ENCODE measurements at regions not wholly inside any gene's neighbourhood (a gene's known extent, or its start where the extent isn't known, plus 50 kb on each side); places are given as distances from the start of the nearest gene placed in this dataset.
"Not testable (repeated sequence)": the region's sequence is repeated elsewhere in the genome, so short reads cannot be mapped to it uniquely, and the experiment has no call there.

GRCh38 chr21:35565204-35565611 lies 495.1 kb downstream of the SETD4 start:
- no peak for TF ChIP-seq CTCF (conservative IDR thresholded peaks at IDR 0.05; ENCODE audit: low read length)
- no peak overlapping the region for H3K4me3 ChIP-seq (ENCODE audit: low read length)
- peak; percentile 85 for DNase-seq (ENCODE audit: low read depth)

- DNase-seq (ENCODE audit: low read depth), result peak; percentile 99
- peak overlapping the region; percentile 29 for H3K4me3 ChIP-seq (ENCODE audit: low read length)
- no peak for TF ChIP-seq CTCF (conservative IDR thresholded peaks at IDR 0.05; ENCODE audit: low read length)
Measured at GRCh38 chr21:35563885-35564451, 496.4 kb downstream of the SETD4 start.

- no peak for DNase-seq (ENCODE audit: low read depth)
- TF ChIP-seq CTCF (conservative IDR thresholded peaks at IDR 0.05; ENCODE audit: low read length), result no peak
Measured at GRCh38 chr21:35562876-35563275, 497.4 kb downstream of the SETD4 start.

GRCh38 chr21:35561116-35561515 lies 499.2 kb downstream of the SETD4 start:
- no peak for TF ChIP-seq CTCF (conservative IDR thresholded peaks at IDR 0.05; ENCODE audit: low read length)

More at GRCh38 chr21:35562876-35563275, 497.4 kb downstream of the SETD4 start:
- H3K4me3 ChIP-seq (ENCODE audit: low read length), result no peak overlapping the region

GRCh38 chr21:35559829-35560225 lies 500.5 kb downstream of the SETD4 start:
- TF ChIP-seq CTCF (conservative IDR thresholded peaks at IDR 0.05; ENCODE audit: low read length), result no peak
- peak; percentile 60 for DNase-seq (ENCODE audit: low read depth)
- H3K4me3 ChIP-seq (ENCODE audit: low read length), result no peak overlapping the region

More at GRCh38 chr21:35561116-35561515, 499.2 kb downstream of the SETD4 start:
- no peak for DNase-seq (ENCODE audit: low read depth)
- no peak overlapping the region for H3K4me3 ChIP-seq (ENCODE audit: low read length)

GRCh38 chr21:35559128-35559828 lies 501.0 kb downstream of the SETD4 start:
- TF ChIP-seq CTCF (conservative IDR thresholded peaks at IDR 0.05; ENCODE audit: low read length), result peak; percentile 40
- peak; percentile 95 for DNase-seq (ENCODE audit: low read depth)

GRCh38 chr21:35556536-35556935 lies 503.8 kb downstream of the SETD4 start:
- no peak overlapping the region for H3K4me3 ChIP-seq (ENCODE audit: low read length)
- TF ChIP-seq CTCF (conservative IDR thresholded peaks at IDR 0.05; ENCODE audit: low read length), result no peak
- no peak for DNase-seq (ENCODE audit: low read depth)

More at GRCh38 chr21:35559128-35559828, 501.0 kb downstream of the SETD4 start:
- no peak overlapping the region for H3K4me3 ChIP-seq (ENCODE audit: low read length)

- H3K4me3 ChIP-seq (ENCODE audit: low read length); DNase-seq (ENCODE audit: low read depth): not testable (repeated sequence)
Measured at GRCh38 chr21:35552483-35552882, 503.4 kb upstream of the RUNX1 start.
